Smooth muscle cell (in vitro differentiated cells): ENCODE measurements at regions not wholly inside any gene's neighbourhood (a gene's known extent, or its start where the extent isn't known, plus 50 kb on each side); places are given as distances from the start of the nearest gene placed in this dataset.
"Not testable (repeated sequence)": the region's sequence is repeated elsewhere in the genome, so short reads cannot be mapped to it uniquely, and the experiment has no call there.

Experiments used
- DNase-seq: peaks from one replicate; lab custom pipeline; 2025; ENCODE audit not compliant: unreplicated experiment; lab: John Stamatoyannopoulos, UW
- H2AFZ ChIP-seq: fragments of 200-600 bp; sonication (generic); 2 replicates; pipeline ENCODE4 v1.6.0; 2016; ENCODE audit warnings: antibody characterized with exemption, low read depth, mild to moderate bottlenecking
- H3F3A ChIP-seq: fragments of 200-600 bp; sonication (generic); 2 replicates; pipeline ENCODE4 v1.6.0; 2017; ENCODE audit warnings: antibody characterized with exemption, low read depth
- H3K27ac ChIP-seq: fragments of 200-600 bp; sonication (generic); 2 replicates; pipeline ENCODE4 v1.5.1; 2016; ENCODE audit warnings: low read depth, mild to moderate bottlenecking
- H3K27me3 ChIP-seq: fragments of 200-600 bp; sonication (generic); 2 replicates; pipeline ENCODE4 v1.6.1; 2016; ENCODE audit warnings: low read depth, mild to moderate bottlenecking
- H3K36me3 ChIP-seq: fragments of 200-600 bp; sonication (generic); 2 replicates; pipeline ENCODE4 v1.5.1; 2016; ENCODE audit warnings: low read depth
- H3K4me1 ChIP-seq: fragments of 200-600 bp; sonication (generic); 2 replicates; pipeline ENCODE4 v1.5.1; 2016; ENCODE audit warnings: low read depth
- H3K4me2 ChIP-seq: fragments of 200-600 bp; sonication (generic); 2 replicates; pipeline ENCODE4 v1.6.0; 2016; ENCODE audit warnings: mild to moderate bottlenecking
- H3K4me3 ChIP-seq: fragments of 200-600 bp; sonication (generic); 2 replicates; pipeline ENCODE4 v1.5.1; 2016; ENCODE audit warnings: mild to moderate bottlenecking
- H3K79me2 ChIP-seq: fragments of 200-600 bp; sonication (generic); 2 replicates; pipeline ENCODE4 v1.6.0; 2016; ENCODE audit warnings: low read depth, mild to moderate bottlenecking
- H3K9ac ChIP-seq: fragments of 200-600 bp; sonication (generic); 2 replicates; pipeline ENCODE4 v1.6.0; 2016; ENCODE audit warnings: low read depth
- H3K9me3 ChIP-seq: fragments of 200-600 bp; sonication (generic); replicated peaks from 2 replicates; pipeline ENCODE4 v1.5.1; 2016; ENCODE audit warnings: low read depth
- H4K20me1 ChIP-seq: fragments of 200-600 bp; sonication (generic); 2 replicates; pipeline ENCODE4 v1.6.0; 2016; ENCODE audit warnings: low read depth
- CTCF ChIP-seq: fragments of 200-600 bp; sonication (generic); IDR thresholded peaks from 2 replicates; pipeline ENCODE4 v1.5.1; 2017; ENCODE audit warnings: borderline replicate concordance, mild to moderate bottlenecking, antibody characterized with exemption; ENCODE audit not compliant: insufficient read depth, poor library complexity, severe bottlenecking
- WGBS: methylation state at CpG from one replicate; pipeline ENCODE4 v1.1.7; 2016; ENCODE audit warnings: low lambda C conversion rate; 5-methylcytosine and 5-hydroxymethylcytosine counted together

DNA sequence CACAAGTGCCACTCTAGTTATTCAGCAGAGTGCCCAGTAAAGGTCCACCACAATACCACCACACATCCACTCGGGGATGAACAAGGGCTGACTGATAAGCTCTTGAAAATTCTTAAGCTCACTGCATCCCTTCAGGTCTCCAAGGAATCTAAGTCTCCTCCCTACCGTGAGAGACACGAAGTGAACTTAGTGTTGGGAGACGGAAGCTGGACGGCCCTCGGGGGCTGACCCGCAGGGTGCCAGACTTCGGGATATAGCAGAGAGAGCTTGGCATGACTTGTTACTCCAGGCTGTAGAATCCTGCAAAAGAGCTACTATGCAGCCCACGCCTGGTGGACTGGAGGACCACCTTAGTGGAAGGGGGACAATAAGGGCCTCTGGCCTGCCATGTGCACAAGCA lies 75.1 kb downstream of the LYZL1 start:
- not testable (repeated sequence) for H3K9ac ChIP-seq, H4K20me1 ChIP-seq, H3K27ac ChIP-seq, H3K27me3 ChIP-seq, H3K36me3 ChIP-seq, H3K79me2 ChIP-seq, H3K4me2 ChIP-seq, H3K9me3 ChIP-seq, H2AFZ ChIP-seq, DNase-seq, H3F3A ChIP-seq, H3K4me1 ChIP-seq, H3K4me3 ChIP-seq
- WGBS, result 80% methylated on average over 9 of the region's 9 CpGs

- WGBS, result 93% methylated on average over 22 of the region's 27 CpGs
- H3K4me2 ChIP-seq, H3K27me3 ChIP-seq: not testable (repeated sequence)
Measured at GRCh38 chr10:29366206-29366605, 77.3 kb downstream of the LYZL1 start.

GRCh38 chr10:29369419-29369818 lies 80.5 kb downstream of the LYZL1 start:
- DNase-seq, result no peak
- H3K4me2 ChIP-seq, result peak overlapping the region; percentile 81
- no peak overlapping the region for H2AFZ ChIP-seq
- H3K4me3 ChIP-seq, result no peak overlapping the region
- no peaks in the 10 kb centered on the region for H3K79me2 ChIP-seq
- WGBS, result 48% methylated on average over 5 of the region's 5 CpGs
- H3K36me3 ChIP-seq, result no peaks in the 10 kb centered on the region
- TF ChIP-seq CTCF, result no peak
- no peaks in the 10 kb centered on the region for H3K9me3 ChIP-seq
- H3K4me1 ChIP-seq, result no peaks in the 10 kb centered on the region
- peaks cover 4% of the 10 kb centered on the region for H3F3A ChIP-seq
- no peak overlapping the region for H3K9ac ChIP-seq
- no peaks in the 10 kb centered on the region for H4K20me1 ChIP-seq
- no peaks in the 10 kb centered on the region for H3K27me3 ChIP-seq
- H3K27ac ChIP-seq, result no peak overlapping the region

More at GRCh38 chr10:29366206-29366605, 77.3 kb downstream of the LYZL1 start:
- H3K27ac ChIP-seq, H3K79me2 ChIP-seq, H2AFZ ChIP-seq, H3K9me3 ChIP-seq, H4K20me1 ChIP-seq, H3K4me3 ChIP-seq, H3K9ac ChIP-seq, H3K4me1 ChIP-seq, H3F3A ChIP-seq, H3K36me3 ChIP-seq, DNase-seq: not testable (repeated sequence)

- no peaks in the 10 kb centered on the region for H3K4me1 ChIP-seq
- H2AFZ ChIP-seq, result peak overlapping the region; percentile 4
- DNase-seq, result peak; percentile 38
- H3K4me3 ChIP-seq, result peak overlapping the region; percentile 31
- H3K27me3 ChIP-seq, result no peaks in the 10 kb centered on the region
- no peak for TF ChIP-seq CTCF
- peak overlapping the region; percentile 66 for H3K27ac ChIP-seq
- H3F3A ChIP-seq, result peaks cover 4% of the 10 kb centered on the region
- WGBS, result 15% methylated on average over 17 of the region's 17 CpGs
- H3K79me2 ChIP-seq, result no peaks in the 10 kb centered on the region
- H3K9me3 ChIP-seq, result no peaks in the 10 kb centered on the region
- no peak overlapping the region for H3K9ac ChIP-seq
- H3K36me3 ChIP-seq, result no peaks in the 10 kb centered on the region
- H4K20me1 ChIP-seq, result no peaks in the 10 kb centered on the region
- peak overlapping the region; percentile 81 for H3K4me2 ChIP-seq
Measured at GRCh38 chr10:29370097-29371092, 81.5 kb downstream of the LYZL1 start.
